Epithelial cell of proximal tubule (primary cell): ENCODE measurements at regions not wholly inside any gene's neighbourhood (a gene's known extent, or its start where the extent isn't known, plus 50 kb on each side); places are given as distances from the start of the nearest gene placed in this dataset.
"Not testable (repeated sequence)": the region's sequence is repeated elsewhere in the genome, so short reads cannot be mapped to it uniquely, and the experiment has no call there.

Experiments used
- DNase-seq: peaks from one replicate; pipeline ENCODE4 v3.0.0-alpha.2; 2011; ENCODE audit warnings: low read depth
- H3K4me3 ChIP-seq: 2 replicates; pipeline ENCODE4 v1.5.1; 2011; ENCODE audit warnings: low read depth, mild to moderate bottlenecking, low read length
- TF ChIP-seq, protein P1 (sequence below): conservative IDR thresholded peaks from 2 replicates; pipeline ENCODE4 v1.5.1; 2012; ENCODE audit warnings: low read depth, mild to moderate bottlenecking, low read length

DNA sequence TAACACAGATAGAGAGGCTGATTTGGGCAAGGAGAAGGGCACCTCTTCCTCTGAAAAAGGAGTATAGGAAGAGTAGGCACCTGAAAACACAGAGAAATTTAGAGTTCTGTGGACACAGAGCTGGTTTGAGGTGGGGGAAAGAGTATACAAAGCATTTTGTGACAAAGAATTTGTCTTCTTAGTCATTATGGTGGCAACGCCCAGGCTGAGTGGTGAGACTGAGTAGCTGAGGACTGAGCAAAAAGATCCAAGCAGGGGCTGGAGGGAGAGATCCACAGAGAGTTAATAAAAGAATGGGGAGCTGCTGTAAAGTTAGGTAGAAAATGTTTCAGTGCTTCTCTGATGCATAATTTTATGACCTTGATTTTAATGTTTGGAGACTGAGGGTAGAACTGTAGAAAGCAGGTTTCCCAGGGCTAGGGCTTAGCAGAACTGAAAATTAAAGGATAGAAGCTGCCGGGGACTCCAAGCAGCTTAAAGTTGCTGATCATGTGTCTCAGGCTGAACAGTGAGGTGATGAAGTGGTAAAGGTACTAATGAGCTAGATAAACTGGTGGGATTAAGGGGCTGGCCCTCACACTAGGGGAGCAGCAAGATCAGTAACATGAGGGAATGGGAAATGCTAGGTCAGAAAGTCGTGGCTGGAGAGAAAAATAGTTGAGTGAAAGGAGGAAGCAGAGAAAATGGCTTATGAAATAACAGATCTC is 118.9 kb downstream of the CEP44 start:
- no peak for DNase-seq
- no peak overlapping the region for H3K4me3 ChIP-seq
- TF ChIP-seq, protein P1, sequence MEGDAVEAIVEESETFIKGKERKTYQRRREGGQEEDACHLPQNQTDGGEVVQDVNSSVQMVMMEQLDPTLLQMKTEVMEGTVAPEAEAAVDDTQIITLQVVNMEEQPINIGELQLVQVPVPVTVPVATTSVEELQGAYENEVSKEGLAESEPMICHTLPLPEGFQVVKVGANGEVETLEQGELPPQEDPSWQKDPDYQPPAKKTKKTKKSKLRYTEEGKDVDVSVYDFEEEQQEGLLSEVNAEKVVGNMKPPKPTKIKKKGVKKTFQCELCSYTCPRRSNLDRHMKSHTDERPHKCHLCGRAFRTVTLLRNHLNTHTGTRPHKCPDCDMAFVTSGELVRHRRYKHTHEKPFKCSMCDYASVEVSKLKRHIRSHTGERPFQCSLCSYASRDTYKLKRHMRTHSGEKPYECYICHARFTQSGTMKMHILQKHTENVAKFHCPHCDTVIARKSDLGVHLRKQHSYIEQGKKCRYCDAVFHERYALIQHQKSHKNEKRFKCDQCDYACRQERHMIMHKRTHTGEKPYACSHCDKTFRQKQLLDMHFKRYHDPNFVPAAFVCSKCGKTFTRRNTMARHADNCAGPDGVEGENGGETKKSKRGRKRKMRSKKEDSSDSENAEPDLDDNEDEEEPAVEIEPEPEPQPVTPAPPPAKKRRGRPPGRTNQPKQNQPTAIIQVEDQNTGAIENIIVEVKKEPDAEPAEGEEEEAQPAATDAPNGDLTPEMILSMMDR, result no peak

DNA sequence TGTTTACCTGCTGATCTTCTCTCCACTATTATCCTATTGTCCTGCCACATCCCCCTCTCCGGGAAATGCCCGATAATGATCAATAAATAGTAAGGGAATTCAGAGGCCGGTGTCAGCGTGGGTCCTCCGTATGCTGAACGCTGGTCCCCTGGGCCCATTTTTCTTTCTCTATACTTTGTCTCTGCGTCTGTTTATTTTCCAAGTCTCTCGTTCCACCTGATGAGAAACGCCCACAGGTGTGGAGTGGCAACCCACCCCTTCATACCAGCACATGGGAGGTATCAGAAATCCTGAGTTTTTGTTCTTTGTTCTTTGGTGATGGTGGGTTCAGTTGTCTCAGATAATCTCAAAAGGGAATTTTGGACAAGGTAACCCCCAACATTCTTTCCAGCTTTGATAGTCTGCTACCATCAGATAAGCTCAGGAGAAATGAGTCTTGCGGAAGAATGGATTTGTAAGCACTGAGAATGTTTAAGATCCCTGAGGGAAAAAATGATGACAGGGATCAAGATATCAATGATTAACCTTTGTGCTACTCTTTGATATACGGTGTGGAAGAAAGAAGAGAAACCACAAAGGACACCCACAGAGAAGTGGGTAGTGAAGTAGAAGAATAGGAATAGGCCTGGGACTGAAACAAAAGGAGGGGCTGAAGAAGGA is 117.9 kb downstream of the CEP44 start:
- no peak overlapping the region for H3K4me3 ChIP-seq
- DNase-seq, result peak; percentile 84
- TF ChIP-seq, protein P1, result no peak

DNA sequence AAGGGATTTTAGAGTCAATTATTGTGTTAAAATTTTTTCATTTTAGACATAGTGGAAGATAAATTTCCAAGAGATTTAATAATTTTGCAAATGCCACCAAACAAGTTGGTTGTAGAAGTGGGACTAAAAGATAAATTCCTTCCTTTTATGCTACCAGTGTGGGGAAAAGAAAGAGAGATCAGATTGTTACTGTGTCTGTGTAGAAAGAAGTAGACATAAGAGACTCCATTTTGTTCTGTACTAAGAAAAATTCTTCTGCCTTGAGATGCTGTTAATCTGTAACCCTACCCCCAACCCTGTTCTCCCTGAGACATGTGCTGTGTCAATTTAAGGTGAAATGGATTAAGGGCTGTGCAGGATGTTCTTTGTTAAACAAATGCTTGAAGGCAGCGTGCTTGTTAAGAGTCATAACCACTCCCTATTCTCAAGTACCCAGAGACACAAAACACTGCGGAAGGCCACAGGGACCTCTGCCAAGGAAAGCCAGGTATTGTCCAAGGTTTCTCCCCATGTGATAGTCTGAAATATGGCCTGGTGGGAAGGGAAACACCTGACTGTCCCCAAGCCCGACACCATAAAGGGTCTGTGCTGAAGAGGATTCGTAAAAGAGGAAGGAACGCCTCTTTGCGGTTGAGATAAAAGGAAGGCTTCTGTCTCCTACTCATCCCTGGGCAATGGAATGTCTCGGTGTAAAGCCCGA is 117.0 kb downstream of the CEP44 start:
- not testable (repeated sequence) for DNase-seq, H3K4me3 ChIP-seq

DNA sequence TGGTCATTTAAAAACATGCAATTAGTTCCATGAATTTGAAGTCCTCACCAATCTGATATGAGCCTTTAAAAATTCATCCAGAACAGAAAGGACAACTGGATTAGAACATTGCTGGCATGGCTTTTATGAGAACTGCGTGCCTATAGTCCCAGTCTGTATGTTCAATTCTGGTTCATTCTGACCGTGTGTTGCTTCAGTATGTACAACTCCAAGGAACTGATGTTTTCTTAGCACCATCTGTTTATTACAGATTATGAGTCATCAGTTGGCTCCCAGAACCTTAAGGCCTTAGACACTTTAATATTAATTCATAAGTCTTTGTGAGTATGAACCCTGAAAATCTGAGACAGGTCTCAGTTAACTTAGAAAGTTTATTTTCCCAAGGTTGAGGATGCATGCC is 115.0 kb downstream of the CEP44 start:
- no peak overlapping the region for H3K4me3 ChIP-seq
- TF ChIP-seq, protein P1, result no peak
- no peak for DNase-seq

DNA sequence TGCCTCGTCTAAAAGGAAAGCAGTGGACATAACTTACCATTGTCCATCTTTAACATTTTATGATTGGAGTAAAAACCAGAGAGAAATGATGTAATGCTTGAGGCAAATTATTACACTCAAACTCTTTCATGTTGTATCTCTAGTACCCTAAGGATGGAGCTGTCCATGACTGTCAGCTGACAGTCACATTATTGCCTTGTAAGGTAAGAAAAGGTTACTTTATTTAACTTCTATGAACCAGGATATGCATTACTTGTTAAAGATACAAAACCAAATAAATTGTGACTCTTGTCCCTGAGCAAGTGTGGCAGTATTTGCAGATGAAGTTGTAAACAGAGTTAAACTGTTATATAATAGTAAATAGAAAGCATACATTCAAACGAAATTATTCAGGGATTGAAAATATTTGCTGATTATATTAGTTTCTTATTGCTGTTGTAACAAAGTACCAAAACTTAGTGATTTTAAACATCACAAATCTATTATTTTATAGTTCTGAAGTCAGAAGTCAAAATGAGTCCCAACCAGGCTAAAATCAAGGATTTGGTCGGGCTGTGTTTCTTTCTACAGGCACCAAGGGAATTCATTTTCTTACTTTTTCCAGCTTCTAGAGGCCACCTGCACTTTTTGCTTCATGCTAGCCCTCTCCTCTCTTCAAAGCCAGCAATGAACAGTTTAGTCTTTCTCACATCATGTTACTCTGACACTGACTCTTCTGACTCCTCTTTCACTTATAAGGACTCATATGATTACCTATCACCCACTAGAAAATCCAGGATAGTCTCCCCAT is 113.8 kb downstream of the CEP44 start:
- TF ChIP-seq, protein P1, result no peak
- no peak overlapping the region for H3K4me3 ChIP-seq
- no peak for DNase-seq

DNA sequence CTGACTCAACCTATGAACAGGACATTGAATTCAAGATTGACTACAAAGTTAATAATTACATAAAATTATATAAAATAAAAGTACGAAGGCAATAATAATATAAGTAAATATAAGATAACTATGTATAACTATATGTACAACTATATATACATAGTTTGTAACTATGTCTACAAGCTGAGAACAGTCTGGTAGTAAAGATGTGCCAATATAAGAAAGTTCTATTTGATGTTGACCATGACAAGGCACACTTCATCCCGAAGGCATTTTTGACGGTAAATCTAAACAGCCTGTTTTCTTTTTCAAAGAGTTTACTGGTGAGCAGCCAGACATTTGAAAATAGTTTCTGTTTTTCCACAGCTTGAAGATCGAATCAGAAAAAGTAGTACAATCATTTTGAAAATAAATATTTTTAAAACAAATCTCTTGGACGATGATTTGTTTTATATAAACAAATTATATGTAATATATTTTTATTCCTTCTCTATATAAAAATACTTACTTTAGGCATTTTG is 112.9 kb downstream of the CEP44 start:
- DNase-seq, result no peak
- H3K4me3 ChIP-seq, result no peak overlapping the region
- TF ChIP-seq, protein P1, result no peak

DNA sequence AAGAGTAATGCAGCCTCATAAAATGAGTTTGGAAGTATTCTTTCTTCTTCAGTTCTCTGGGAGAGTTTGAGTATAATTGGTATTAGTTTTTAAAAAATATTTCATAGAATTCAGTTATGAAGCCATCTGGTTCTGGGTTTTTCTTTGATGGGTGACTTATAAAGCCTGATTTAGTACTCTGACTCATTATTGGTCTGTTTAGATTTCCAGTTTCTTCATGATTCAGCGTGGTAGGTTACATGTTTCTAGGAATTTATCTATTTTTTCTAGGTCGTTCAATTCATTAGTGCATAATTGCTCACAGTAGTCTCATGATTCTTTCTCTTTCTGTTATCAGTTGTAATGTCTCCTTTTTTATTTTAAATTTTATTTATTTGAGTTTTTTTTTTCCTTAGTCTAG is 111.2 kb downstream of the CEP44 start:
- TF ChIP-seq, protein P1, result no peak
- DNase-seq, result peak; percentile 52
- H3K4me3 ChIP-seq, result no peak overlapping the region
